Ovary (tissue), 7 donors: ENCODE measurements at regions not wholly inside any gene's neighbourhood (a gene's known extent, or its start where the extent isn't known, plus 50 kb on each side); places are given as distances from the start of the nearest gene placed in this dataset.
"Not testable (repeated sequence)": the region's sequence is repeated elsewhere in the genome, so short reads cannot be mapped to it uniquely, and the experiment has no call there.

Source experiments
- DNase-seq, 5 donors: peaks; one replicate each; pipeline ENCODE4 v3.0.0-alpha.2; 2019 to 2020
- H3K27ac ChIP-seq, 2 donors: fragments of 200-600 bp; one replicate each; pipeline versions ENCODE4 v1.5.1 to v1.8.0; 2019 to 2022
- H3K27me3 ChIP-seq: fragments of 200-600 bp; one replicate; pipeline ENCODE4 v1.8.0; 2022
- H3K36me3 ChIP-seq: fragments of 200-600 bp; sonication (generic); one replicate; pipeline ENCODE4 v1.5.1; 2019
- H3K4me1 ChIP-seq: one replicate; pipeline ENCODE4 v1.8.1; 2013; ENCODE audit warnings: mild to moderate bottlenecking, moderate library complexity; ENCODE audit not compliant: insufficient read depth
- H3K4me3 ChIP-seq: fragments of 200-600 bp; sonication (generic); one replicate; pipeline ENCODE4 v1.5.1; 2017
- H3K9me3 ChIP-seq, 2 donors: fragments of 200-600 bp in 1 of 2; sonication (generic) in 1 of 2; one replicate each; pipeline versions ENCODE4 v1.5.1 to v1.8.1; 2013 to 2019; ENCODE audit warnings: mild to moderate bottlenecking in 1 of 2, moderate library complexity in 1 of 2
- CTCF ChIP-seq, 3 donors: fragments of 450-650 bp in 2 of 3; fragments of 200-600 bp in 1 of 3; IDR thresholded peaks; one replicate each; pipeline versions ENCODE4 v1.5.1 to v1.8.0; 2016 to 2022; ENCODE audit warnings: antibody characterized with exemption in 3 of 3, mild to moderate bottlenecking in 1 of 3
- EP300 ChIP-seq: sonication (generic); formaldehyde crosslinking; IDR thresholded peaks from one replicate; pipeline ENCODE4 v1.6.1; 2017; ENCODE audit warnings: antibody characterized with exemption
- POLR2A ChIP-seq: fragments of 450-650 bp; IDR thresholded peaks from one replicate; pipeline ENCODE4 v1.6.1; 2017; ENCODE audit warnings: antibody characterized with exemption, mild to moderate bottlenecking, moderate library complexity
- WGBS, 3 donors: extraction: QIAGEN DNeasy Blood & Tissue Kit in 1 of 3; methylation state at CpG; one replicate each; pipeline versions ENCODE4 v1.1.5 to v1.1.7; 2013 to 2017; 5-methylcytosine and 5-hydroxymethylcytosine counted together
- intact Hi-C, 4 donors: fragments of 100-400 bp; cut with DNase I; formaldehyde crosslinking; loops; one replicate each; pipeline versions ENCODE4 v1.11.0 to v1.15.1; 2022 to 2023
- donor health status: DM: no; HTN: no; CAD: no; lungs with moderate emphysema.
- donor health status: DM: no; HTN: no; CAD: no.
- donor health status: Bipolar disorder and iron deficiency.
- donor health status: DM: no; HTN: no; CAD: no.
- donor health status: DM: yes; HTN: yes; CAD: no.

- no peak for DNase-seq
- no peaks in the 10 kb centered on the region for H3K4me1 ChIP-seq
- no peaks in the 10 kb centered on the region for H3K27me3 ChIP-seq
- WGBS, 3 donors = 54 to 60% (median 57%) methylated on average over 6 of the region's 6 CpGs
- H3K4me3 ChIP-seq = no peak overlapping the region
- TF ChIP-seq EP300 = no peak
- TF ChIP-seq POLR2A = no peak
- no peak for TF ChIP-seq CTCF (IDR thresholded peaks at IDR 0.05)
- intact Hi-C loops = no loop called here
- H3K27ac ChIP-seq = no peak overlapping the region
- H3K9me3 ChIP-seq = no peaks in the 10 kb centered on the region
- no peaks in the 10 kb centered on the region for H3K36me3 ChIP-seq
These were observed 1524.7 kb downstream of the GRIK2 start for GRCh38 chr6:102918161-102918560.

- H3K4me3 ChIP-seq = no peak overlapping the region
- H3K27ac ChIP-seq = no peak overlapping the region
- intact Hi-C loops = no loop called here
- no peaks in the 10 kb centered on the region for H3K27me3 ChIP-seq
- H3K36me3 ChIP-seq = no peaks in the 10 kb centered on the region
- TF ChIP-seq POLR2A (no peak), CTCF (IDR thresholded peaks at IDR 0.05) (no peak), EP300 (no peak)
- no peaks in the 10 kb centered on the region for H3K9me3 ChIP-seq
- DNase-seq = no peak
- no peaks in the 10 kb centered on the region for H3K4me1 ChIP-seq
These were observed 1518.1 kb downstream of the GRIK2 start for GRCh38 chr6:102911571-102911970.

GRCh38 chr6:102910701-102911139 is 1517.2 kb downstream of the GRIK2 start:
- H3K4me1 ChIP-seq, DNase-seq, H3K27ac ChIP-seq, H3K36me3 ChIP-seq, H3K4me3 ChIP-seq, H3K9me3 ChIP-seq, intact Hi-C loops, H3K27me3 ChIP-seq: not testable (repeated sequence)
- WGBS, 3 donors = 97 to 98% (median 97%) methylated on average over 38 of the region's 38 CpGs

DNA sequence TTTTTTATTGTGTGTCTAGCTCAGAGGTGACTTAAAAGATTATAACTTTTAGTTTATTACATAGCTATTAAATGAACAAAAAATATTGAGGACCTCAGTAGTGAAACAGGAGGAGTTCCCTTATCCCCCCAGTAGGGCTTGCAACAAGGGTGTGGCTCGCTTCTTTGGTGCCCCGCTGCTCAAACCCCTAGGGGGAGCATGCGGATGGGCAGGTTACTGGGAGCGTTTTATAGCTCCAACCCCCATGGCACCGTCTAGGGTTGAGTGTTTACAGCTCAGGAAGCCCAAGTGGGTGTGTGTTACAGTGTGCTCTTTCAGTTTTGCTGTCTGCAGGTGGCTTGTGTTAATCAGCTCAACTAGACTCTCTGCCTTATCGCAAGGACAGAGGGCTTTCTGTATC is 1513.7 kb downstream of the GRIK2 start:
- Histone ChIP-seq H3K27me3 (no peaks in the 10 kb centered on the region), H3K36me3 (no peaks in the 10 kb centered on the region), H3K9me3 (no peaks in the 10 kb centered on the region), H3K4me1 (no peaks in the 10 kb centered on the region), H3K4me3 (no peak overlapping the region), H3K27ac (no peak overlapping the region)
- intact Hi-C loops = no loop called here
- no peak for DNase-seq
- TF ChIP-seq EP300 = no peak
- TF ChIP-seq CTCF (IDR thresholded peaks at IDR 0.05) = no peak
- TF ChIP-seq POLR2A = no peak
- WGBS, 3 donors = 81 to 82% (median 82%) methylated on average over 6 of the region's 6 CpGs

GRCh38 chr6:102902471-102902870 is 1509.0 kb downstream of the GRIK2 start:
- H3K4me3 ChIP-seq = no peak overlapping the region
- 25 to 32% (median 27%) methylated on average over 1 of the region's 1 CpG for WGBS, 3 donors
- no peaks in the 10 kb centered on the region for H3K9me3 ChIP-seq
- no peak for TF ChIP-seq EP300
- TF ChIP-seq POLR2A = no peak
- no peak for TF ChIP-seq CTCF (IDR thresholded peaks at IDR 0.05)
- intact Hi-C loops = no loop called here
- H3K36me3 ChIP-seq = no peaks in the 10 kb centered on the region
- no peak for DNase-seq
- H3K4me1 ChIP-seq = no peaks in the 10 kb centered on the region
- no peak overlapping the region for H3K27ac ChIP-seq
- H3K27me3 ChIP-seq = no peaks in the 10 kb centered on the region
